ENCODE measurements at regions not wholly inside any gene's neighbourhood (a gene's known extent, or its start where the extent isn't known, plus 50 kb on each side); places are given as distances from the start of the nearest gene placed in this dataset.

GRCh38 chr7:10474048-10474447 lies 499.6 kb upstream of the PHF14 start:
- H3K9me3 Mint-ChIP-seq: no peaks in the 10 kb centered on the region
- no peaks in the 10 kb centered on the region for H3K4me1 ChIP-seq (ENCODE audit: insufficient read depth, low read length)
- no peaks in the 10 kb centered on the region for H3K27me3 ChIP-seq (ENCODE audit: control insufficient read depth in 1 of 2, insufficient read depth in 2 of 2, low read length in 2 of 2)
- H3K36me3 ChIP-seq (ENCODE audit: insufficient read depth, low read length): no peaks in the 10 kb centered on the region
- H3K4me3 Mint-ChIP-seq: no peak overlapping the region
- peaks cover 0 to 11% of the 10 kb centered on the region in 2 experiments for H3K9me3 ChIP-seq (ENCODE audit: control insufficient read depth in 1 of 2, insufficient read depth in 1 of 2, low read length in 2 of 2)
- intact Hi-C loops (cut with DNase I, micrococcal nuclease): no loop called here
- H3K4me1 Mint-ChIP-seq (ENCODE audit: low read depth): no peaks in the 10 kb centered on the region
- POLR2A ChIA-PET: no interaction called here
- H3K27ac Mint-ChIP-seq: no peak overlapping the region
- no peaks in the 10 kb centered on the region for H3K27me3 Mint-ChIP-seq
- no peak for ATAC-seq (ENCODE audit: poor library complexity)
- CTCF ChIA-PET: no interaction called here
- no peaks in the 10 kb centered on the region for H3K36me3 Mint-ChIP-seq (ENCODE audit: low read depth)
- no peak for DNase-seq
- no peak overlapping the region for H3K4me3 ChIP-seq (ENCODE audit: low read length)
- TF ChIP-seq CTCF (IDR thresholded peaks at IDR 0.05): no peak
- H3K27ac ChIP-seq (ENCODE audit: low read depth in 1 of 2, low read length in 2 of 2): no peak overlapping the region

- no peak overlapping the region for H3K4me3 Mint-ChIP-seq
- H3K27ac ChIP-seq (ENCODE audit: low read depth in 1 of 2, low read length in 2 of 2): no peak overlapping the region
- TF ChIP-seq CTCF (IDR thresholded peaks at IDR 0.05): no peak
- H3K9me3 ChIP-seq (ENCODE audit: control insufficient read depth in 1 of 2, insufficient read depth in 1 of 2, low read length in 2 of 2): peaks cover 0 to 11% of the 10 kb centered on the region in 2 experiments
- H3K27ac Mint-ChIP-seq: no peak overlapping the region
- no peaks in the 10 kb centered on the region for H3K4me1 Mint-ChIP-seq (ENCODE audit: low read depth)
- H3K36me3 Mint-ChIP-seq (ENCODE audit: low read depth): no peaks in the 10 kb centered on the region
- no peaks in the 10 kb centered on the region for H3K4me1 ChIP-seq (ENCODE audit: insufficient read depth, low read length)
- no peak overlapping the region for H3K4me3 ChIP-seq (ENCODE audit: low read length)
- ChIA-PET POLR2A (no interaction called here), CTCF (interaction anchor here (0.7 kb wide), 1 partner anchor 31 kb away, joined by 3 read pairs; no protein-coding TSS in a partner anchor)
- intact Hi-C loops (cut with DNase I, micrococcal nuclease): no loop called here
- no peaks in the 10 kb centered on the region for H3K36me3 ChIP-seq (ENCODE audit: insufficient read depth, low read length)
- no peaks in the 10 kb centered on the region for H3K27me3 Mint-ChIP-seq
- no peak for DNase-seq
- H3K9me3 Mint-ChIP-seq: no peaks in the 10 kb centered on the region
- no peaks in the 10 kb centered on the region for H3K27me3 ChIP-seq (ENCODE audit: control insufficient read depth in 1 of 2, insufficient read depth in 2 of 2, low read length in 2 of 2)
- ATAC-seq (ENCODE audit: poor library complexity): no peak
Measured at GRCh38 chr7:10475940-10476641, 497.6 kb upstream of the PHF14 start.

- no peaks in the 10 kb centered on the region for H3K27me3 ChIP-seq (ENCODE audit: control insufficient read depth in 1 of 2, insufficient read depth in 2 of 2, low read length in 2 of 2)
- Mint-ChIP-seq H3K27me3 (no peaks in the 10 kb centered on the region), H3K4me3 (no peak overlapping the region), H3K27ac (no peak overlapping the region), H3K4me1 (ENCODE audit: low read depth) (no peaks in the 10 kb centered on the region), H3K36me3 (ENCODE audit: low read depth) (no peaks in the 10 kb centered on the region), H3K9me3 (no peaks in the 10 kb centered on the region)
- ChIA-PET POLR2A (no interaction called here), CTCF (no interaction called here)
- H3K4me1 ChIP-seq (ENCODE audit: insufficient read depth, low read length): no peaks in the 10 kb centered on the region
- no peak overlapping the region for H3K4me3 ChIP-seq (ENCODE audit: low read length)
- intact Hi-C loops (cut with DNase I, micrococcal nuclease): no loop called here
- no peaks in the 10 kb centered on the region for H3K36me3 ChIP-seq (ENCODE audit: insufficient read depth, low read length)
- TF ChIP-seq CTCF (IDR thresholded peaks at IDR 0.05): no peak
- no peak overlapping the region for H3K27ac ChIP-seq (ENCODE audit: low read depth in 1 of 2, low read length in 2 of 2)
- H3K9me3 ChIP-seq (ENCODE audit: control insufficient read depth in 1 of 2, insufficient read depth in 1 of 2, low read length in 2 of 2): peaks cover 0 to 11% of the 10 kb centered on the region in 2 experiments
- DNase-seq (no peak), ATAC-seq (ENCODE audit: poor library complexity) (no peak)
Measured at GRCh38 chr7:10476642-10477041, 497.0 kb upstream of the PHF14 start.
